ENCODE measurements at regions not wholly inside any gene's neighbourhood (a gene's known extent, or its start where the extent isn't known, plus 50 kb on each side); places are given as distances from the start of the nearest gene placed in this dataset.

DNA sequence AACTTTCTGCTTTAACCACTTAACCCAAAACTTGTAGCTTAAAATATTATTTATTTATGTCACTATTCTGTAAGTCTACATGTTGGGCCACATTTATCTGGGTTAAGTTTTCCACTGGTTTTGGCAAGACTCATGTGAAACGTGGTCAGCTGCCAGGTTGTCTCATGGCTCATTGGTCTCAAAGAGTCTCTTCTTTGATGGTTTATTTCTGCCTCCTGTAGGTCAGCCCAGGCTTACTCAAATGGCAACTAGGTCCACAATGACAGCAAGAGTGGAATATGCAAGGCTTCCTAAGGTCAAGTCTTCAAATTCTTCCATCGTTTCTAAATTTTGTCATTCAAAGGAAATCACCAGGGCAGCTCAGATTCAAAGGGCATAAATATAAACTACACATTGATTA is 828.7 kb downstream of the PCDH7 start:
- in situ Hi-C loops (cut with HindIII; ENCODE audit: low sequenced_read_pairs) = no loop called here
- DNase-seq (ENCODE audit: low read depth, low spot score) = peak; percentile 7
- no peak for TF ChIP-seq CTCF (IDR thresholded peaks at IDR 0.05; ENCODE audit: low read depth, low read length)
- no peak overlapping the region for H3K4me3 ChIP-seq (ENCODE audit: low read depth, low read length)

- DNase-seq (ENCODE audit: low read depth, low spot score) = no peak
- no peak for TF ChIP-seq CTCF (IDR thresholded peaks at IDR 0.05; ENCODE audit: low read depth, low read length)
- H3K4me3 ChIP-seq (ENCODE audit: low read depth, low read length) = no peak overlapping the region
- in situ Hi-C loops (cut with HindIII; ENCODE audit: low sequenced_read_pairs) = no loop called here
Observed at GRCh38 chr4:31549256-31549655, 829.1 kb downstream of the PCDH7 start.

DNA sequence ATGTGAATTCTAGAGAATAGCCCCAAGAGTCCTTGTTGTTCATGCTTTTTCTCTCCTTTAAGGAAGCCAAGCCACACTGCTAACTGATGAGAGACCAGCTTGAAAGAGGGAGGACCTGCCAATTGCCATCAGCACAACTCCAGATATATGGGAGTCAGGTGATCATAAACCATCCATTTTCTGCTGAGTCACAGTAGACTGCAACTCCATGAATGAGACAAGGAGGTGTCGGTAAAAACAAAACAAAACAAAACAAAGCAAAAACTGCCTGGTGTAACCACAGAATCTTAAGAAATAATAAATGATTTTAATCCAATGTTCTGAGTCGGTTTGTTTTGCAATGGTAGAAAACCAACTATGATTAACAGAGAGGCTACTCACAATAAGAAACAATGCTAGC is 837.3 kb downstream of the PCDH7 start:
- H3K4me3 ChIP-seq (ENCODE audit: low read depth, low read length) = no peak overlapping the region
- DNase-seq (ENCODE audit: low read depth, low spot score) = no peak
- in situ Hi-C loops (cut with HindIII; ENCODE audit: low sequenced_read_pairs) = no loop called here
- no peak for TF ChIP-seq CTCF (IDR thresholded peaks at IDR 0.05; ENCODE audit: low read depth, low read length)

- DNase-seq (ENCODE audit: low read depth, low spot score) = no peak
- no peak overlapping the region for H3K4me3 ChIP-seq (ENCODE audit: low read depth, low read length)
- TF ChIP-seq CTCF (IDR thresholded peaks at IDR 0.05; ENCODE audit: low read depth, low read length) = no peak
- in situ Hi-C loops (cut with HindIII; ENCODE audit: low sequenced_read_pairs) = no loop called here
Observed at GRCh38 chr4:31573554-31573953, 853.4 kb downstream of the PCDH7 start.

GRCh38 chr4:31575504-31575903 is 855.3 kb downstream of the PCDH7 start:
- DNase-seq (ENCODE audit: low read depth, low spot score) = no peak
- in situ Hi-C loops (cut with HindIII; ENCODE audit: low sequenced_read_pairs) = no loop called here
- no peak overlapping the region for H3K4me3 ChIP-seq (ENCODE audit: low read depth, low read length)
- no peak for TF ChIP-seq CTCF (IDR thresholded peaks at IDR 0.05; ENCODE audit: low read depth, low read length)

DNA sequence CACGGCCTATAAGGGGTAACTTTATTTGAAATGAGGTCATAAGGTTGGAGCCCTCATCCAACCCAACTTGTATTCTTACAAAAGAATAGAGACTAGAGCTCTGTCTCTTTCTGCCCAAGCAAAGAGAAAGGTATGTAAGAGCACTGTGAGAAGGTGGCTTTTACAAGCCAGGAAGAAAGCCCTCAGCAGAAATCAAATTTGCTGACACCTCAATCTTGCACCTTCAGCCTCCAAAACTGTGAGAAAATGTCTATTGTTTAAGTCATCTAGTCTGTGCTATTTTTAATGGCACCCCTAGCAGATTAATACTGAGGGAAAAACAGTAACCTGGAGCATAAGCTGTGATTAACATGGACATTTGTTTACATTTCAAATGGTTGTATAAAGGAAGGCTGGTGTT is 860.7 kb downstream of the PCDH7 start:
- no peak for TF ChIP-seq CTCF (IDR thresholded peaks at IDR 0.05; ENCODE audit: low read depth, low read length)
- in situ Hi-C loops (cut with HindIII; ENCODE audit: low sequenced_read_pairs) = no loop called here
- DNase-seq (ENCODE audit: low read depth, low spot score) = no peak
- H3K4me3 ChIP-seq (ENCODE audit: low read depth, low read length) = no peak overlapping the region

- no peak for TF ChIP-seq CTCF (IDR thresholded peaks at IDR 0.05; ENCODE audit: low read depth, low read length)
- no peak for DNase-seq (ENCODE audit: low read depth, low spot score)
- in situ Hi-C loops (cut with HindIII; ENCODE audit: low sequenced_read_pairs) = no loop called here
- H3K4me3 ChIP-seq (ENCODE audit: low read depth, low read length) = no peak overlapping the region
Observed at GRCh38 chr4:31585503-31585902, 865.3 kb downstream of the PCDH7 start.

Measured in astrocyte of the spinal cord (primary cell).